Right lobe of liver (tissue), 4 donors: ENCODE measurements at regions not wholly inside any gene's neighbourhood (a gene's known extent, or its start where the extent isn't known, plus 50 kb on each side); places are given as distances from the start of the nearest gene placed in this dataset.

Source experiments
- POLR2A ChIP-seq: fragments of 450-650 bp; IDR thresholded peaks from one replicate; pipeline ENCODE4 v1.6.1; 2017; ENCODE audit warnings: antibody characterized with exemption, mild to moderate bottlenecking
- TF ChIP-seq, protein P1 (sequence below), 4 donors: fragments of 200-600 bp in 3 of 4; fragments of 450-650 bp in 1 of 4; IDR thresholded peaks; one replicate each; pipeline versions ENCODE4 v1.5.1 to v1.8.0; 2016 to 2022; ENCODE audit warnings: antibody characterized with exemption in 4 of 4, mild to moderate bottlenecking in 2 of 4
- donor health status: DM: no; HTN: no; CAD: no.
- donor health status: DM: no; HTN: no; CAD: no.
- donor health status: DM: no; HTN: yes; CAD: no.

DNA sequence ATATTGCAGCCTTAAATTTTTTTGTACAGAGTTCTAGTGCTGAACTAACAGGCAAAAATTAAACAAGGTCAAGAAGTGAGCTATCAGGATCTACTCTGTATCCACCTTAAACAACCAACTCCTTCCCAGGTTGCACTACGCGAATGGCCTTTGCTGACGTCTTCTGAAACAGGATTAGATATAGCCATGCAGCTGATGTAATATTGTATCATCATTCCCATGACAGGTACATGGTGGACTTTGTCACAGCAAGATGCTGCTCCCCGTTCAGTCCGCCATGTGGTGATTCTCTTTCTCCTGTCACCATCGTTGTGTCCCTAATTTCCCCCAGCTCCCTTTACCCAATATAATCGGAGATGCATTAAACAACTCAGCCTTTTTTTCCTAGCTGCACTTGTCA is 328.9 kb downstream of the DEPDC1B start:
- TF ChIP-seq, protein P1, sequence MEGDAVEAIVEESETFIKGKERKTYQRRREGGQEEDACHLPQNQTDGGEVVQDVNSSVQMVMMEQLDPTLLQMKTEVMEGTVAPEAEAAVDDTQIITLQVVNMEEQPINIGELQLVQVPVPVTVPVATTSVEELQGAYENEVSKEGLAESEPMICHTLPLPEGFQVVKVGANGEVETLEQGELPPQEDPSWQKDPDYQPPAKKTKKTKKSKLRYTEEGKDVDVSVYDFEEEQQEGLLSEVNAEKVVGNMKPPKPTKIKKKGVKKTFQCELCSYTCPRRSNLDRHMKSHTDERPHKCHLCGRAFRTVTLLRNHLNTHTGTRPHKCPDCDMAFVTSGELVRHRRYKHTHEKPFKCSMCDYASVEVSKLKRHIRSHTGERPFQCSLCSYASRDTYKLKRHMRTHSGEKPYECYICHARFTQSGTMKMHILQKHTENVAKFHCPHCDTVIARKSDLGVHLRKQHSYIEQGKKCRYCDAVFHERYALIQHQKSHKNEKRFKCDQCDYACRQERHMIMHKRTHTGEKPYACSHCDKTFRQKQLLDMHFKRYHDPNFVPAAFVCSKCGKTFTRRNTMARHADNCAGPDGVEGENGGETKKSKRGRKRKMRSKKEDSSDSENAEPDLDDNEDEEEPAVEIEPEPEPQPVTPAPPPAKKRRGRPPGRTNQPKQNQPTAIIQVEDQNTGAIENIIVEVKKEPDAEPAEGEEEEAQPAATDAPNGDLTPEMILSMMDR (IDR thresholded peaks at IDR 0.05): no peak
- TF ChIP-seq POLR2A: no peak
